ENCODE measurements at regions not wholly inside any gene's neighbourhood (a gene's known extent, or its start where the extent isn't known, plus 50 kb on each side); places are given as distances from the start of the nearest gene placed in this dataset.

GRCh38 chr2:194619366-194619765, 1037.7 kb upstream of the SLC39A10 start:
- TF ChIP-seq CTCF (IDR thresholded peaks at IDR 0.05 in 8 of 11, conservative IDR thresholded peaks at IDR 0.05 in 3 of 11) (no peak), POLR2AphosphoS5 (IDR thresholded peaks at IDR 0.05) (no peak), POLR2A (IDR thresholded peaks at IDR 0.05) (no peak)

All from spleen (tissue), 7 donors.